A673 (cell line): ENCODE measurements at regions not wholly inside any gene's neighbourhood (a gene's known extent, or its start where the extent isn't known, plus 50 kb on each side); places are given as distances from the start of the nearest gene placed in this dataset.

Experiments used
- BruUV-seq: library from RNA; stranded (reverse); fragments of 400-500 nt; replicated peaks from 2 replicates; lab custom pipeline; 2021; lab: Mats Ljungman, UMichigan
- CTCF ChIA-PET: fragments of 300-600 bp; sonication (Branson Sonifier 250); formaldehyde crosslinking; loops from one replicate; lab custom pipeline; 2022; ENCODE audit warnings: antibody characterized with exemption; lab: Charles Lee
- POLR2A ChIA-PET: fragments of 300-600 bp; sonication (Branson Sonifier 250); formaldehyde crosslinking; loops from one replicate; lab custom pipeline; 2022; ENCODE audit warnings: antibody characterized with exemption; ENCODE audit not compliant: low non-redundant PET; lab: Charles Lee
- DNase-seq: peaks from one replicate; pipeline ENCODE4 v3.0.0-alpha.2; 2015; ENCODE audit warnings: low spot score
- H3K27ac ChIP-seq: fragments of 200-600 bp; sonication (generic); 2 replicates; pipeline ENCODE4 v1.5.1; 2016; ENCODE audit warnings: mixed run types, low read depth, mild to moderate bottlenecking, mixed read lengths, antibody characterized with exemption, low read length; ENCODE audit not compliant: poor library complexity, severe bottlenecking
- H3K27me3 ChIP-seq: fragments of 200-600 bp; sonication (generic); replicated peaks from 2 replicates; pipeline ENCODE4 v1.6.1; 2017; ENCODE audit warnings: mixed run types, low read depth, mild to moderate bottlenecking, mixed read lengths, antibody characterized with exemption, low read length; ENCODE audit not compliant: insufficient read depth, poor library complexity
- H3K36me3 ChIP-seq: fragments of 200-600 bp; sonication (generic); 2 replicates; pipeline ENCODE4 v1.6.1; 2016; ENCODE audit warnings: mixed run types, mild to moderate bottlenecking, mixed read lengths, antibody characterized with exemption, low read length; ENCODE audit not compliant: insufficient read depth, poor library complexity, severe bottlenecking
- H3K4me1 ChIP-seq: fragments of 200-600 bp; sonication (generic); 2 replicates; pipeline ENCODE4 v1.6.1; 2017; ENCODE audit warnings: mixed run types, mild to moderate bottlenecking, mixed read lengths, antibody characterized with exemption, low read length; ENCODE audit not compliant: insufficient read depth, poor library complexity, severe bottlenecking
- H3K4me3 ChIP-seq: fragments of 200-600 bp; sonication (generic); 2 replicates; pipeline ENCODE4 v1.5.1; 2016; ENCODE audit warnings: low read depth, mixed run types, mild to moderate bottlenecking, mixed read lengths, low read length; ENCODE audit not compliant: poor library complexity, severe bottlenecking
- H3K9me3 ChIP-seq: fragments of 200-600 bp; sonication (generic); 2 replicates; pipeline ENCODE4 v1.6.1; 2016; ENCODE audit warnings: mixed run types, low read depth, mild to moderate bottlenecking, mixed read lengths, antibody characterized with exemption, low read length; ENCODE audit not compliant: poor library complexity, severe bottlenecking
- EZH2 ChIP-seq: fragments of 200-600 bp; sonication (generic); IDR thresholded peaks from 2 replicates; pipeline ENCODE4 v1.6.1; 2017; ENCODE audit warnings: borderline replicate concordance, low read depth, mild to moderate bottlenecking, mixed read lengths, antibody characterized with exemption, low read length; ENCODE audit not compliant: poor library complexity, severe bottlenecking
- intact Hi-C: fragments of 100-400 bp; cut with micrococcal nuclease; formaldehyde crosslinking; loops from one replicate; pipeline ENCODE4 v1.10.0; 2022; ENCODE audit not compliant: unreplicated experiment
- TF ChIP-seq, protein P1 (sequence below): fragments of 300-800, 200-600 bp; sonication (generic); conservative IDR thresholded peaks from 2 replicates; pipeline ENCODE4 v1.5.1; 2017; ENCODE audit warnings: low read depth, mild to moderate bottlenecking, antibody characterized with exemption, low read length, moderate library complexity, mixed read lengths

DNA sequence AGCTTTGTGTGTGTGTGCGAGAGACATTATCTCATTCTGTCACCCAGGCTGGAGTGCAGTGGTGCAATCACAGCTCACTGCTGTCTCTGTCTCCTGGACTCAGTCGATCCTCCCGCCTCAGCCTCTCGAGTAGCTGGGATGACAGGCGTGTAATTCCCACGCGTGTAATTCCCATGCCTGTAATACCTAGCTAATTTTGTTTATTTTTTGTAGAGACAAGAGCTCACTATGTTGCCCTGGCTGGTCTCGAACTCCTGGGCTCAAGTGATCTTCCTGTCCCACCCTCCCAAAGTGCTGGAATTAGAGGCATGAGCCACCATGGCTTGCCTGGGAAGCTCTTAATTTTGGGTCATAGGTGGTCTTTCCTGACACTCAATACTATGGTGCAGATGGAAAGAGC, 205.3 kb upstream of the TNRC6C start:
- intact Hi-C loops = no loop called here
- H3K9me3 ChIP-seq = no peaks in the 10 kb centered on the region
- CTCF ChIA-PET = no interaction called here
- BruUV-seq = no TSS peak
- no peaks in the 10 kb centered on the region for H3K36me3 ChIP-seq
- H3K27me3 ChIP-seq = no peaks in the 10 kb centered on the region
- no peak for TF ChIP-seq EZH2
- TF ChIP-seq, protein P1, sequence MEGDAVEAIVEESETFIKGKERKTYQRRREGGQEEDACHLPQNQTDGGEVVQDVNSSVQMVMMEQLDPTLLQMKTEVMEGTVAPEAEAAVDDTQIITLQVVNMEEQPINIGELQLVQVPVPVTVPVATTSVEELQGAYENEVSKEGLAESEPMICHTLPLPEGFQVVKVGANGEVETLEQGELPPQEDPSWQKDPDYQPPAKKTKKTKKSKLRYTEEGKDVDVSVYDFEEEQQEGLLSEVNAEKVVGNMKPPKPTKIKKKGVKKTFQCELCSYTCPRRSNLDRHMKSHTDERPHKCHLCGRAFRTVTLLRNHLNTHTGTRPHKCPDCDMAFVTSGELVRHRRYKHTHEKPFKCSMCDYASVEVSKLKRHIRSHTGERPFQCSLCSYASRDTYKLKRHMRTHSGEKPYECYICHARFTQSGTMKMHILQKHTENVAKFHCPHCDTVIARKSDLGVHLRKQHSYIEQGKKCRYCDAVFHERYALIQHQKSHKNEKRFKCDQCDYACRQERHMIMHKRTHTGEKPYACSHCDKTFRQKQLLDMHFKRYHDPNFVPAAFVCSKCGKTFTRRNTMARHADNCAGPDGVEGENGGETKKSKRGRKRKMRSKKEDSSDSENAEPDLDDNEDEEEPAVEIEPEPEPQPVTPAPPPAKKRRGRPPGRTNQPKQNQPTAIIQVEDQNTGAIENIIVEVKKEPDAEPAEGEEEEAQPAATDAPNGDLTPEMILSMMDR = no peak
- no peaks in the 10 kb centered on the region for H3K4me1 ChIP-seq
- H3K4me3 ChIP-seq = no peak overlapping the region
- no peak for DNase-seq
- no peak overlapping the region for H3K27ac ChIP-seq
- POLR2A ChIA-PET = no interaction called here

DNA sequence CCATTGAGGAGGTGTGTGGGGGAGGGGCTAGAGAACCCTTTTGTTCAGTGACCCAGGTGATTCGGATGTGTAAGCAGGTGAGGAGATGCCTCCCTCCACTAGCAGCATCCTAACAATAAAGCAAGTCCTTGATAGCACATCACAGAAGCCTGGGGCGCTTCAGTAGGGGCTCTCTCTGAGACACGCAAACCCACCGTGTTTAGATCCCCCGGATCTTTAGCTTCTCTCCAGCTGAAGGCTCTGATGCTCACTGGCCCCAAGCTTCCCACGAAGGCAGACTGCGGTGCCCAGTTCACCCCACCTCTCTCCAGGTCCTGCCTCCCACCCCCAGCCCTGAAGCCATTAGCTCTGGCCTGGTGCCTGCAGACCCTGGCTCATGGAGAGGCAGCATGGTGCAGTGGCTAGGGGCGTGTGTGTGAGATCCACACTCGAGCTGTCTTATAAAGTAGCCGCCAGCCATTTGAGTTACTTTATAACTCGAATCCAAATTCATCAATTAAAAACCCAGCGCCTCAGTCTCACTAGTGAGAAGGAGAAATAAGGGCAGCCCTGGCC, 204.7 kb upstream of the TNRC6C start:
- Histone ChIP-seq H3K9me3 (no peaks in the 10 kb centered on the region), H3K36me3 (no peaks in the 10 kb centered on the region), H3K27me3 (no peaks in the 10 kb centered on the region), H3K27ac (no peak overlapping the region), H3K4me3 (no peak overlapping the region), H3K4me1 (no peaks in the 10 kb centered on the region)
- TF ChIP-seq, protein P1 = no peak
- no peak for TF ChIP-seq EZH2
- intact Hi-C loops = no loop called here
- DNase-seq = no peak
- POLR2A ChIA-PET = no interaction called here
- CTCF ChIA-PET = no interaction called here
- BruUV-seq = no TSS peak

DNA sequence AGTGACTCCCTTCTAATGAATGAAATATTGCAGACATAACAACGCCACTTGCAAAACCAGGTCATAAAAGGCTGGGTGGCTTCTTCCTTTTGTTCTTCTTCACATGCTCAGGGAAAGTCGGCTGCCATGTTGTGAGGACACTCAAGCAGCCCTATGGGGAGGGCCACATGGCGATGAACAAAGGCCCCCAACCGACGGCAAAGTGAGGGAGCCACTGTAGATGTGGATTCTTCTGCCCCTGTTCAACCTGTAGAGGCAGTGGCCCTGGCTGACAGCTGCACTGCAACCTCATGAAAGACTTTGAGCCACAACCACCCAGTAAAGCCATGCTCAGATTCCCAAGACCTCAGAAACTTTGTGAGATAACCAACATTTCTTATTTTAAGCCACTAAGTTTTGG, 203.5 kb upstream of the TNRC6C start:
- Histone ChIP-seq H3K27me3 (no peaks in the 10 kb centered on the region), H3K9me3 (no peaks in the 10 kb centered on the region), H3K4me1 (no peaks in the 10 kb centered on the region), H3K27ac (no peak overlapping the region), H3K36me3 (no peaks in the 10 kb centered on the region), H3K4me3 (no peak overlapping the region)
- ChIA-PET POLR2A (no interaction called here), CTCF (no interaction called here)
- TF ChIP-seq EZH2 = no peak
- TF ChIP-seq, protein P1 = no peak
- no TSS peak for BruUV-seq
- DNase-seq = no peak
- intact Hi-C loops = no loop called here
